IMR-90 (cell line): ENCODE measurements at regions not wholly inside any gene's neighbourhood (a gene's known extent, or its start where the extent isn't known, plus 50 kb on each side); places are given as distances from the start of the nearest gene placed in this dataset.

Source experiments
- ATAC-seq: fragments of 200-7000 bp; cut with Tn5 transposase; 2 replicates; pipeline ENCODE4 v1.9.1; 2020; ENCODE audit warnings: low read depth, mild to moderate bottlenecking, moderate library complexity
- BruUV-seq: library from RNA; stranded (reverse); fragments of 400-500 nt; replicated peaks from 2 replicates; lab custom pipeline; 2021; lab: Mats Ljungman, UMichigan
- CTCF ChIA-PET: fragments of 300-600 bp; formaldehyde crosslinking; extraction: SDS; loops from one replicate; lab custom pipeline; 2021; ENCODE audit warnings: antibody characterized with exemption; lab: Yijun Ruan, JAX
- POLR2A ChIA-PET: fragments of 300-600 bp; sonication (Branson Sonifier 250); formaldehyde crosslinking; loops from one replicate; lab custom pipeline; 2022; ENCODE audit warnings: antibody characterized with exemption; ENCODE audit not compliant: unreplicated experiment; lab: Charles Lee
- DNase-seq: peaks from one replicate; pipeline ENCODE4 v3.0.0; 2013
- H2AFZ ChIP-seq: replicated peaks from 2 replicates; pipeline ENCODE3; 2013; ENCODE audit warnings: low read length, mild to moderate bottlenecking; ENCODE audit not compliant: poor library complexity
- H2AK5ac ChIP-seq: 2 replicates; pipeline ENCODE4 v1.6.1; 2013; ENCODE audit warnings: low read depth, low read length, inconsistent platforms
- H2AK9ac ChIP-seq: replicated peaks from 2 replicates; pipeline ENCODE3; 2013; ENCODE audit warnings: mild to moderate bottlenecking, low read depth, low read length, moderate library complexity; ENCODE audit not compliant: poor library complexity
- H2BK120ac ChIP-seq: 2 replicates; pipeline ENCODE4 v1.6.1; 2013; ENCODE audit warnings: low read depth, low read length, inconsistent platforms
- H2BK15ac ChIP-seq: 3 replicates; pipeline ENCODE4 v1.6.1; 2013; ENCODE audit warnings: low read depth, low read length, inconsistent platforms
- H2BK20ac ChIP-seq: 2 replicates; pipeline ENCODE4 v1.6.1; 2013; ENCODE audit warnings: low read depth, mild to moderate bottlenecking, inconsistent platforms, low read length, moderate library complexity
- H2BK5ac ChIP-seq: 2 replicates; pipeline ENCODE4 v1.6.1; 2013; ENCODE audit warnings: mild to moderate bottlenecking, low read depth, low read length, inconsistent platforms; ENCODE audit not compliant: poor library complexity, severe bottlenecking
- H3K14ac ChIP-seq: replicated peaks from 2 replicates; pipeline ENCODE4 v1.6.1; 2013; ENCODE audit warnings: low read depth, low read length, inconsistent platforms
- H3K18ac ChIP-seq: 2 replicates; pipeline ENCODE4 v1.6.1; 2013; ENCODE audit warnings: low read depth, low read length, control low read depth
- H3K23ac ChIP-seq: 2 replicates; pipeline ENCODE4 v1.6.1; 2013; ENCODE audit warnings: low read depth, low read length, inconsistent platforms
- H3K27ac ChIP-seq: 2 replicates; pipeline ENCODE4 v1.5.1; 2013; ENCODE audit warnings: mild to moderate bottlenecking, control low read depth, low read length; ENCODE audit not compliant: insufficient read depth
- H3K27me3 ChIP-seq: 2 replicates; pipeline ENCODE4 v1.6.1; 2013; ENCODE audit warnings: low read length; ENCODE audit not compliant: control insufficient read depth, insufficient read depth
- H3K36me3 ChIP-seq: 2 replicates; pipeline ENCODE4 v1.6.1; 2013; ENCODE audit warnings: low read length, mixed read lengths; ENCODE audit not compliant: control insufficient read depth, insufficient read depth
- H3K4ac ChIP-seq: 2 replicates; pipeline ENCODE4 v1.6.1; 2013; ENCODE audit warnings: low read depth, low read length, inconsistent platforms
- H3K4me1 ChIP-seq: 2 replicates; pipeline ENCODE4 v1.6.1; 2013; ENCODE audit warnings: low read length, mixed read lengths; ENCODE audit not compliant: control insufficient read depth, insufficient read depth
- H3K4me2 ChIP-seq: 2 replicates; pipeline ENCODE4 v1.6.1; 2013; ENCODE audit warnings: low read depth, mild to moderate bottlenecking, control low read depth, low read length, moderate library complexity
- H3K4me3 ChIP-seq: 2 replicates; pipeline ENCODE4 v1.5.1; 2013; ENCODE audit warnings: low read depth, mild to moderate bottlenecking, control low read depth, low read length, moderate library complexity; ENCODE audit not compliant: insufficient read depth
- H3K56ac ChIP-seq: 2 replicates; pipeline ENCODE4 v1.6.1; 2013; ENCODE audit warnings: low read length, inconsistent platforms; ENCODE audit not compliant: insufficient read depth; ENCODE audit errors: extremely low read depth
- H3K79me1 ChIP-seq, 2 experiments: 2 replicates each; pipeline ENCODE4 v1.6.1; 2013; ENCODE audit warnings: low read length in 2 of 2, inconsistent platforms in 1 of 2, low read depth in 1 of 2
- H3K9ac ChIP-seq: 2 replicates; pipeline ENCODE4 v1.6.1; 2013; ENCODE audit warnings: low read depth, low read length, control low read depth
- H3K9me1 ChIP-seq: 2 replicates; pipeline ENCODE4 v1.6.1; 2013; ENCODE audit warnings: low read length, inconsistent platforms; ENCODE audit not compliant: insufficient read depth
- H3K9me3 ChIP-seq: 2 replicates; pipeline ENCODE4 v1.6.1; 2013; ENCODE audit warnings: low read length; ENCODE audit not compliant: control insufficient read depth, insufficient read depth
- H4K20me1 ChIP-seq: 2 replicates; pipeline ENCODE4 v1.6.1; 2013; ENCODE audit warnings: low read length, inconsistent platforms; ENCODE audit not compliant: insufficient read depth
- H4K5ac ChIP-seq: 2 replicates; pipeline ENCODE4 v1.6.1; 2013; ENCODE audit warnings: mild to moderate bottlenecking, low read depth, low read length, control low read depth
- H4K8ac ChIP-seq, 2 experiments: 2 replicates each; pipeline ENCODE4 v1.6.1; 2013; ENCODE audit warnings: low read depth in 2 of 2, low read length in 2 of 2, control low read depth in 1 of 2, inconsistent platforms in 1 of 2
- H4K91ac ChIP-seq: 2 replicates; pipeline ENCODE4 v1.6.1; 2013; ENCODE audit warnings: low read depth, low read length, inconsistent platforms; ENCODE audit not compliant: insufficient read depth
- BHLHE40 ChIP-seq: fragments of 150-350 bp; IDR thresholded peaks from 2 replicates; pipeline ENCODE4 v1.6.1; 2016; ENCODE audit warnings: mild to moderate bottlenecking, low read depth, low read length
- CEBPB ChIP-seq: IDR thresholded peaks from 2 replicates; pipeline ENCODE4 v1.6.1; 2012; ENCODE audit warnings: low read depth, low read length, improper control_type of control experiment
- CHD1 ChIP-seq: IDR thresholded peaks from 2 replicates; pipeline ENCODE4 v1.6.1; 2012; ENCODE audit warnings: low read depth, low read length, improper control_type of control experiment
- CTCF ChIP-seq: conservative IDR thresholded peaks from 2 replicates; pipeline ENCODE4 v1.5.1; 2012; ENCODE audit warnings: mild to moderate bottlenecking, low read depth, low read length, improper control_type of control experiment
- ELK1 ChIP-seq: fragments of 150-350 bp; IDR thresholded peaks from 2 replicates; pipeline ENCODE4 v1.6.1; 2016; ENCODE audit warnings: low read depth, mild to moderate bottlenecking, low read length, moderate library complexity, borderline replicate concordance
- FOS ChIP-seq: fragments of 150-350 bp; IDR thresholded peaks from 2 replicates; pipeline ENCODE4 v1.6.1; 2016; ENCODE audit warnings: low read depth, low read length
- MAFK ChIP-seq: IDR thresholded peaks from 2 replicates; pipeline ENCODE4 v1.6.1; 2012; ENCODE audit warnings: low read depth, low read length, improper control_type of control experiment
- MAZ ChIP-seq: IDR thresholded peaks from 2 replicates; pipeline ENCODE4 v1.6.1; 2012; ENCODE audit warnings: low read depth, mild to moderate bottlenecking, low read length, improper control_type of control experiment, moderate library complexity, borderline replicate concordance
- MXI1 ChIP-seq: IDR thresholded peaks from 2 replicates; pipeline ENCODE4 v1.6.1; 2012; ENCODE audit warnings: low read depth, mild to moderate bottlenecking, low read length, moderate library complexity, borderline replicate concordance
- NFE2L2 ChIP-seq: fragments of 150-350 bp; IDR thresholded peaks from 2 replicates; pipeline ENCODE4 v1.6.1; 2016; ENCODE audit warnings: low read depth, mild to moderate bottlenecking, low read length
- POLR2A ChIP-seq: IDR thresholded peaks from 2 replicates; pipeline ENCODE4 v1.6.1; 2012; ENCODE audit warnings: mild to moderate bottlenecking, low read depth, low read length
- RAD21 ChIP-seq: IDR thresholded peaks from 2 replicates; pipeline ENCODE4 v1.6.1; 2012; ENCODE audit warnings: low read length, improper control_type of control experiment
- RCOR1 ChIP-seq: IDR thresholded peaks from 2 replicates; pipeline ENCODE4 v1.6.1; 2012; ENCODE audit warnings: mild to moderate bottlenecking, low read length, improper control_type of control experiment; ENCODE audit not compliant: insufficient replicate concordance
- RFX5 ChIP-seq: IDR thresholded peaks from 2 replicates; pipeline ENCODE4 v1.8.0; 2012; ENCODE audit warnings: low read depth, mild to moderate bottlenecking, low read length, moderate library complexity
- SMC3 ChIP-seq: fragments of 150-350 bp; IDR thresholded peaks from 2 replicates; pipeline ENCODE4 v1.6.1; 2016; ENCODE audit warnings: low read depth, mild to moderate bottlenecking, antibody characterized with exemption, low read length, moderate library complexity
- USF2 ChIP-seq: fragments of 150-350 bp; IDR thresholded peaks from 2 replicates; pipeline ENCODE4 v1.6.1; 2017; ENCODE audit warnings: mild to moderate bottlenecking, antibody characterized with exemption, low read length, low read depth
- dilution Hi-C: fragments of 300-500 bp; cut with HindIII; formaldehyde crosslinking; loops from one replicate; pipeline ENCODE4 v1.14.3; 2018; ENCODE audit warnings: low sequenced_read_pairs; ENCODE audit not compliant: unreplicated experiment
- in situ Hi-C: fragments of 300-500 bp; cut with MboI; formaldehyde crosslinking; loops from 3 replicates; pipeline ENCODE4 v1.14.3; 2019; ENCODE audit warnings: low sequenced_read_pairs, inconsistent platforms, mixed read lengths
- intact Hi-C: fragments of 100-400 bp; cut with micrococcal nuclease; formaldehyde crosslinking; loops from 2 replicates; pipeline ENCODE4 v1.10.0; 2022

- no peak overlapping the region for H2AK9ac ChIP-seq
- no peak overlapping the region for H3K56ac ChIP-seq
- ChIA-PET POLR2A (no interaction called here), CTCF (no interaction called here)
- H3K18ac ChIP-seq, result no peak overlapping the region
- DNase-seq, result no peak
- no peak overlapping the region for H3K4ac ChIP-seq
- no peak overlapping the region for H2BK5ac ChIP-seq
- no peak overlapping the region for H3K14ac ChIP-seq
- intact Hi-C loops, result no loop called here
- in situ Hi-C loops, result no loop called here
- H2AK5ac ChIP-seq, result no peak overlapping the region
- H3K4me2 ChIP-seq, result no peak overlapping the region
- no peak for TF ChIP-seq CEBPB
- TF ChIP-seq ELK1, result no peak
- TF ChIP-seq SMC3, result no peak
- TF ChIP-seq CTCF, result no peak
- no peak for TF ChIP-seq MXI1
- no peak for TF ChIP-seq RAD21
- no peak for TF ChIP-seq POLR2A
- no peak for TF ChIP-seq FOS
- TF ChIP-seq MAFK, result no peak
- TF ChIP-seq BHLHE40, result no peak
- no peak for TF ChIP-seq NFE2L2
- TF ChIP-seq RFX5, result no peak
- TF ChIP-seq USF2, result no peak
- no peak for TF ChIP-seq CHD1
- no peak for TF ChIP-seq RCOR1
- no peak for TF ChIP-seq MAZ
- H2BK15ac ChIP-seq, result 0 out of 3 replicates have a peak overlapping the region, but pooled peaks have one; percentile 10
- H3K4me3 ChIP-seq, result no peak overlapping the region
- ATAC-seq, result no peak
- no peaks in the 10 kb centered on the region for H3K9me1 ChIP-seq
- H3K9ac ChIP-seq, result no peak overlapping the region
- no peak overlapping the region for H2AFZ ChIP-seq
- H4K20me1 ChIP-seq, result no peaks in the 10 kb centered on the region
- H3K23ac ChIP-seq, result no peak overlapping the region
- H3K27ac ChIP-seq, result no peak overlapping the region
- no peaks in the 10 kb centered on the region for H3K9me3 ChIP-seq
- no peaks in the 10 kb centered on the region for H3K79me1 ChIP-seq
- no peaks in the 10 kb centered on the region for H3K36me3 ChIP-seq
- no peak overlapping the region for H4K5ac ChIP-seq
- H3K4me1 ChIP-seq, result peaks cover 4% of the 10 kb centered on the region; the same call in 1 of the 2 replicates
- BruUV-seq, result no TSS peak
- no peak overlapping the region for H2BK120ac ChIP-seq
- H3K27me3 ChIP-seq, result no peaks in the 10 kb centered on the region
- dilution Hi-C loops, result no loop called here
- H4K8ac ChIP-seq, result no peak overlapping the region
- no peak overlapping the region for H2BK20ac ChIP-seq
- H4K91ac ChIP-seq, result no peak overlapping the region
Observed at GRCh38 chr1:56036479-56036878, 542.9 kb downstream of the PLPP3 start.
